ENCODE measurements at regions not wholly inside any gene's neighbourhood (a gene's known extent, or its start where the extent isn't known, plus 50 kb on each side); places are given as distances from the start of the nearest gene placed in this dataset.

- no peak for DNase-seq
- Histone ChIP-seq H3K9me3 (ENCODE audit: severe bottlenecking) (no peaks in the 10 kb centered on the region), H3K36me3 (no peaks in the 10 kb centered on the region), H3K27me3 (ENCODE audit: insufficient read depth, low read depth, severe bottlenecking) (no peaks in the 10 kb centered on the region), H3K4me3 (ENCODE audit: low read depth, low read length) (no peak overlapping the region), H3K27ac (no peak overlapping the region)
- TF ChIP-seq CTCF (IDR thresholded peaks at IDR 0.05; ENCODE audit: low read depth, low read length) = no peak
Measured at GRCh38 chrX:36436361-36436760, 516.8 kb downstream of the CFAP47 start.

GRCh38 chrX:36443007-36443406, 523.5 kb downstream of the CFAP47 start:
- no peaks in the 10 kb centered on the region for H3K9me3 ChIP-seq (ENCODE audit: severe bottlenecking)
- H3K27ac ChIP-seq = no peak overlapping the region
- DNase-seq = no peak
- no peaks in the 10 kb centered on the region for H3K36me3 ChIP-seq
- H3K27me3 ChIP-seq (ENCODE audit: insufficient read depth, low read depth, severe bottlenecking) = no peaks in the 10 kb centered on the region
- no peak for TF ChIP-seq CTCF (IDR thresholded peaks at IDR 0.05; ENCODE audit: low read depth, low read length)
- H3K4me3 ChIP-seq (ENCODE audit: low read depth, low read length) = no peak overlapping the region

- Histone ChIP-seq H3K36me3 (no peaks in the 10 kb centered on the region), H3K27ac (no peak overlapping the region), H3K9me3 (ENCODE audit: severe bottlenecking) (no peaks in the 10 kb centered on the region), H3K27me3 (ENCODE audit: insufficient read depth, low read depth, severe bottlenecking) (no peaks in the 10 kb centered on the region), H3K4me3 (ENCODE audit: low read depth, low read length) (no peak overlapping the region)
- DNase-seq = no peak
- no peak for TF ChIP-seq CTCF (IDR thresholded peaks at IDR 0.05; ENCODE audit: low read depth, low read length)
Measured at GRCh38 chrX:36445566-36445965, 526.0 kb downstream of the CFAP47 start.

GRCh38 chrX:36462142-36462541, 542.6 kb downstream of the CFAP47 start:
- DNase-seq = no peak
- no peak overlapping the region for H3K27ac ChIP-seq
- no peak overlapping the region for H3K4me3 ChIP-seq (ENCODE audit: low read depth, low read length)

GRCh38 chrX:36480441-36480990, 527.6 kb upstream of the FAM47C start:
- H3K36me3 ChIP-seq = no peaks in the 10 kb centered on the region
- H3K27me3 ChIP-seq (ENCODE audit: insufficient read depth, low read depth, severe bottlenecking) = no peaks in the 10 kb centered on the region
- no peak overlapping the region for H3K4me3 ChIP-seq (ENCODE audit: low read depth, low read length)
- H3K9me3 ChIP-seq (ENCODE audit: severe bottlenecking) = no peaks in the 10 kb centered on the region
- no peak for TF ChIP-seq CTCF (IDR thresholded peaks at IDR 0.05; ENCODE audit: low read depth, low read length)
- no peak overlapping the region for H3K27ac ChIP-seq
- no peak for DNase-seq

More at GRCh38 chrX:36462142-36462541, 542.6 kb downstream of the CFAP47 start:
- TF ChIP-seq CTCF (IDR thresholded peaks at IDR 0.05; ENCODE audit: low read depth, low read length) = no peak
- Histone ChIP-seq H3K27me3 (ENCODE audit: insufficient read depth, low read depth, severe bottlenecking) (no peaks in the 10 kb centered on the region), H3K36me3 (no peaks in the 10 kb centered on the region), H3K9me3 (ENCODE audit: severe bottlenecking) (no peaks in the 10 kb centered on the region)

GRCh38 chrX:36501169-36501702, 506.9 kb upstream of the FAM47C start:
- Histone ChIP-seq H3K27me3 (ENCODE audit: insufficient read depth, low read depth, severe bottlenecking) (no peaks in the 10 kb centered on the region), H3K27ac (no peak overlapping the region), H3K36me3 (no peaks in the 10 kb centered on the region), H3K9me3 (ENCODE audit: severe bottlenecking) (no peaks in the 10 kb centered on the region), H3K4me3 (ENCODE audit: low read depth, low read length) (no peak overlapping the region)
- TF ChIP-seq CTCF (IDR thresholded peaks at IDR 0.05; ENCODE audit: low read depth, low read length) = no peak
- DNase-seq = no peak

Data from WERI-Rb-1 (cell line).